GM18519 (cell line): ENCODE measurements at regions not wholly inside any gene's neighbourhood (a gene's known extent, or its start where the extent isn't known, plus 50 kb on each side); places are given as distances from the start of the nearest gene placed in this dataset.
A peak's percentile ranks its signal among the peaks of the same experiment; 100 is the strongest.

Source experiments
- ATAC-seq: cut with Tn5 transposase; IDR thresholded peaks from one replicate; pipeline ENCODE4 v1.9.1; 2021; ENCODE audit warnings: mild to moderate bottlenecking, moderate library complexity; ENCODE audit not compliant: unreplicated experiment, low FRiP score

DNA sequence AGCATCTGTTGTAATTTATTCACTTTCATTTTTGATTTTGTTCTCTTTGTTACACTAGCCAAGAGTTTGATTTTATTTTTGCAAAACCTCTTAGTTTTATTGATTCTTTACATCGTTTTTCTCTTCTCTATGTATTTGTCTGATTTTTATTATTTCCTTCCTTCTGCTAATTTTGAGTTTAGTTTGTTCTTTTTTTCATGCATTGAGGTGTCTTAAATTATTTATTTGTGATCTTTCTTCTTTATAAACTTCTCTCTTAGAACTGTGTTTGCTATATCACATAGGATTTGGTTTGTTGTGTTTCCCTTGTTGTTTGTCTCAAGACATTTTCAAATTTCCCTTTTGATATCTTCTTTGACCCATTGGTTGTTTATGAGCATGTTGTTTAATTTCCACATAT, 51.7 kb upstream of the NFKBIA start:
- ATAC-seq, result no peak

- no peak for ATAC-seq
Observed at GRCh38 chr14:35458442-35458841, 53.9 kb upstream of the NFKBIA start.

- no peak for ATAC-seq
Observed at GRCh38 chr14:35459776-35460175, 55.2 kb upstream of the NFKBIA start.

DNA sequence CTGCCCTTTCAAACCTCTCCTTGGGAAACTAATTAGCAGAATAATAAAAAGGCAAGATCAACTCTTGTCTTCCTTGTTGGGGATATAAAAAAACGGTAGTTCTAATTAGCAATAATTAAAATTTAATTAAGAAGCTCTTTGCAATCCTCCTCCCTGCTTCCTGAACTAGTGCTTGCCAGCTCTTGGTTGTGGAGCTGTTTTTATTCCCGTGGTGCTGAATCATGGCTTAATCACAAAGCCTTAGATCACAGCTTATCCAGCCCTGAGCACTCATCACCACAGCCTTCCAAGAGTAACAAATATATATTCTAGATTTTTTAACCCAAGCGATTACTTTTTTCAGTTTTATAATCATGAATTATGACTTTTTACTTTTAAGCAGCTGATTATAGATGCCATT, 63.2 kb upstream of the INSM2 start:
- ATAC-seq, result no peak

GRCh38 chr14:35471803-35472202, 62.2 kb upstream of the INSM2 start:
- ATAC-seq, result no peak

DNA sequence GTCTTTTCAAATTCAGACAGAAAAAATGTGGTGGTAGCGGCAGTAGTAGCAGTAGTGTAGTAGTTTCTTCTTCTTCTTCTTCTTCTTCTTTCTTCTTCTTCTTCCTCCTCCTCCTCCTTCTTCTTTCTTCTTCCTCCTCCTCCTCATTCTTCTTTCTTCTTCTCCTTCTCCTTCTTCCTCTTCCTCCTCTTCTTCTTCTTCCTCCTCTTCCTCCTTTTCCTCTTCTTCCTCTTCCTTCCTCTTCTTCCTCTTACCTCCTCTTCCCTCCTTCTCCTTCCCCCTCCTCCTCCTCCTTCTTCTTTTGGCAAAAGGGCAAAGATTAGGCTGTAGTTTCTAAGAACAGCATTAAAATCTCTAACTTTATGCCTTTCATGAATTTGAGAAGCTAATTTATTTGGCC, 59.6 kb upstream of the INSM2 start:
- no peak for ATAC-seq

DNA sequence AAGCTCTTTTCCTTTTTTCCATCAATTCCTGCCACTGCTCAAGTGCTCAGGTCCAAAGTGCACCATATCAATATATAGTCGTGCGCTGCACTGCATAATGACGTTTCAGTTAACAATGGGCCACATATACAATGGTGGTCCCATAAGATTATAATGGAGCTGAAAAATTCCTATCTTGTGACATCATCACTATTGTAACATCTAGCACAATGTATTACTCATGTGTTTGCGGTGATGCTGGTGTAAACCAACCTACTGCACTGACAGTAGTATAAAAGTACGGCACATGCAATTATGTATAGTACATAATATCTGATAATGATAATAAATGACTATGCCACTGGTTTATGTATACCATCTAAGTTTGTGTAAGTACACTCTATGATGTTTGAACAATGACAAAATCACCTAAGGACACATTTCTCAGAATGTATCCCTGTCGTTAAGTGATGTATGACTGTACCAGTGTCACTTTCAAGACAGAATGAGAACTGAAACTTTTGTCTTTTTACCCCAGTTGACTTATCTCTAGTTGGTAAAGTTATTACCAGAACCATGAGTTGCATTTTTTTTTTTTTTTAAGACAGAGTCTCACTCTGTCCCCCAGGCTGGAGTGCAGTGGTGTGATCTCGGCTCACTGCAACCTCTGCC, 53.7 kb upstream of the INSM2 start:
- peak; percentile 93 for ATAC-seq

- no peak for ATAC-seq
Observed at GRCh38 chr14:35482994-35483515, 50.9 kb upstream of the INSM2 start.
